HepG2 (cell line): ENCODE measurements at regions not wholly inside any gene's neighbourhood (a gene's known extent, or its start where the extent isn't known, plus 50 kb on each side); places are given as distances from the start of the nearest gene placed in this dataset.

Source experiments
- ARID3A ChIP-seq: IDR thresholded peaks from 2 replicates; pipeline ENCODE4 v1.6.1; 2012; ENCODE audit warnings: low read depth, low read length, improper control_type of control experiment
- BCL6 ChIP-seq: IDR thresholded peaks from 2 replicates; pipeline ENCODE4 v1.6.1; 2016; ENCODE audit warnings: missing genetic modification reagents, missing compliant biosample characterization
- EHMT2 ChIP-seq: fragments of 200-600 bp; sonication (generic); IDR thresholded peaks from 2 replicates; pipeline ENCODE4 v1.7.0; 2017; ENCODE audit warnings: antibody characterized with exemption, low read depth, low read length, borderline replicate concordance
- FOXP1 ChIP-seq, 2 experiments: fragments of 450-650 bp in 1 of 2; IDR thresholded peaks; 2 replicates each; pipeline ENCODE4 v1.6.1; 2017 to 2018; ENCODE audit warnings: antibody characterized with exemption in 1 of 2
- GLMP ChIP-seq: sonication (generic); formaldehyde crosslinking; IDR thresholded peaks from 2 replicates; pipeline ENCODE4 v1.9.0; 2021; ENCODE audit warnings: missing genetic modification reagents, mild to moderate bottlenecking, borderline replicate concordance
- HDAC1 ChIP-seq: sonication (generic); formaldehyde crosslinking; IDR thresholded peaks from 2 replicates; pipeline ENCODE4 v1.5.1; 2020; ENCODE audit warnings: mild to moderate bottlenecking, missing genetic modification reagents
- HDAC2 ChIP-seq: sonication (generic); formaldehyde crosslinking; IDR thresholded peaks from 2 replicates; pipeline ENCODE4 v1.4.0; 2020; ENCODE audit warnings: missing genetic modification reagents
- HOXA3 ChIP-seq: sonication (generic); formaldehyde crosslinking; IDR thresholded peaks from 2 replicates; pipeline ENCODE4 v1.5.0; 2020; ENCODE audit warnings: missing genetic modification reagents
- MNT ChIP-seq: fragments of 450-650 bp; IDR thresholded peaks from 2 replicates; pipeline ENCODE4 v1.6.1; 2016
- NFIC ChIP-seq: IDR thresholded peaks from 2 replicates; pipeline ENCODE4 v1.6.1; 2012; ENCODE audit warnings: mild to moderate bottlenecking, low read length, inconsistent platforms
- PATZ1 ChIP-seq: sonication (generic); formaldehyde crosslinking; IDR thresholded peaks from 2 replicates; pipeline ENCODE4 v1.4.0; 2020; ENCODE audit warnings: missing genetic modification reagents
- SAP130 ChIP-seq: IDR thresholded peaks from 2 replicates; pipeline ENCODE4 v1.6.1; 2016; ENCODE audit warnings: low read depth
- SOX13 ChIP-seq, 3 experiments: fragments of 450-650 bp in 1 of 3; sonication (generic) in 1 of 3; formaldehyde crosslinking in 1 of 3; IDR thresholded peaks in 2 of 3; conservative IDR thresholded peaks in 1 of 3; 2 replicates each; pipeline versions ENCODE4 v1.5.0 to v1.6.1; 2016 to 2020; ENCODE audit warnings: antibody characterized with exemption in 1 of 3, mild to moderate bottlenecking in 1 of 3, missing compliant biosample characterization in 1 of 3, missing genetic modification reagents in 1 of 3, moderate library complexity in 1 of 3
- SOX6 ChIP-seq, 2 experiments: fragments of 450-650 bp in 1 of 2; sonication (generic) in 1 of 2; formaldehyde crosslinking in 1 of 2; IDR thresholded peaks; 2 replicates each; pipeline versions ENCODE4 v1.4.0 to v1.6.1; 2017 to 2020; ENCODE audit warnings: antibody characterized with exemption in 1 of 2, mild to moderate bottlenecking in 1 of 2, missing genetic modification reagents in 1 of 2
- THAP8 ChIP-seq: sonication (generic); formaldehyde crosslinking; IDR thresholded peaks from 2 replicates; pipeline ENCODE4 v1.5.1; 2020; ENCODE audit warnings: missing genetic modification reagents, mild to moderate bottlenecking, borderline replicate concordance
- ZBTB3 ChIP-seq: sonication (generic); formaldehyde crosslinking; IDR thresholded peaks from 2 replicates; pipeline ENCODE4 v1.4.0; 2020; ENCODE audit warnings: low read depth, mild to moderate bottlenecking, moderate library complexity, missing genetic modification reagents, borderline replicate concordance
- ZNF10 ChIP-seq: sonication (generic); formaldehyde crosslinking; IDR thresholded peaks from 2 replicates; pipeline ENCODE4 v1.4.0; 2020; ENCODE audit warnings: mild to moderate bottlenecking, low read depth, missing genetic modification reagents, borderline replicate concordance
- ZNF121 ChIP-seq: sonication (generic); formaldehyde crosslinking; IDR thresholded peaks from 2 replicates; pipeline ENCODE4 v1.5.0; 2020; ENCODE audit warnings: mild to moderate bottlenecking, missing genetic modification reagents
- ZNF264 ChIP-seq: sonication (generic); formaldehyde crosslinking; IDR thresholded peaks from 2 replicates; pipeline ENCODE4 v1.4.0; 2020; ENCODE audit warnings: missing genetic modification reagents
- ZNF432 ChIP-seq: sonication (generic); formaldehyde crosslinking; IDR thresholded peaks from 2 replicates; pipeline ENCODE4 v1.5.0; 2020; ENCODE audit warnings: missing genetic modification reagents, mild to moderate bottlenecking, borderline replicate concordance
- ZNF615 ChIP-seq: sonication (generic); formaldehyde crosslinking; IDR thresholded peaks from 2 replicates; pipeline ENCODE4 v1.5.0; 2020; ENCODE audit warnings: mild to moderate bottlenecking, missing genetic modification reagents, borderline replicate concordance
- ZNF619 ChIP-seq: sonication (generic); formaldehyde crosslinking; IDR thresholded peaks from 2 replicates; pipeline ENCODE4 v1.4.0; 2020; ENCODE audit warnings: mild to moderate bottlenecking, missing genetic modification reagents

GRCh38 chr1:111559736-111560279 lies 56.4 kb upstream of the ADORA3 start (continued):
- TF ChIP-seq ZBTB3 (CRISPR knock-in tag), result no peak
- 0 out of 2 replicates have a peak, but pooled peaks have one; percentile 28 for TF ChIP-seq BCL6
- 0 out of 2 replicates have a peak, but pooled peaks have one; percentile 37 for TF ChIP-seq HDAC1 (CRISPR knock-in tag)
- no peak for TF ChIP-seq ZNF432
- 0 out of 2 replicates have a peak, but pooled peaks have one; percentile 44 for TF ChIP-seq SOX13 (IDR thresholded peaks at IDR 0.05)
- TF ChIP-seq SOX13 (CRISPR knock-in tag; conservative IDR thresholded peaks at IDR 0.05 in 1 of 2, IDR thresholded peaks at IDR 0.05 in 1 of 2), result peak in 1 of 2 experiments; percentile 83; a peak in 2 of 4 replicates
- 0 out of 2 replicates have a peak, but pooled peaks have one; percentile 29 for TF ChIP-seq NFIC
- TF ChIP-seq FOXP1 (IDR thresholded peaks at IDR 0.05), result no peak
- TF ChIP-seq FOXP1 (CRISPR knock-in tag; IDR thresholded peaks at IDR 0.05), result peak; percentile 37; the same call in 1 of the 2 replicates
- TF ChIP-seq ZNF615 (CRISPR knock-in tag), result no peak
- TF ChIP-seq EHMT2, result peak; percentile 70; the same call in 1 of the 2 replicates
- no peak for TF ChIP-seq SOX6 (IDR thresholded peaks at IDR 0.05)
- peak; percentile 70; the same call in 1 of the 2 replicates for TF ChIP-seq SOX6 (CRISPR knock-in tag; IDR thresholded peaks at IDR 0.05)
- peak; percentile 74 for TF ChIP-seq HDAC2 (CRISPR knock-in tag)
- no peak for TF ChIP-seq ZNF264 (CRISPR knock-in tag)
- no peak for TF ChIP-seq GLMP (CRISPR knock-in tag)
- TF ChIP-seq PATZ1 (CRISPR knock-in tag), result peak; percentile 36; the same call in 1 of the 2 replicates
- TF ChIP-seq MNT, result no peak
- 0 out of 2 replicates have a peak, but pooled peaks have one; percentile 57 for TF ChIP-seq ZNF121 (CRISPR knock-in tag)
- peak; percentile 57; the same call in 1 of the 2 replicates for TF ChIP-seq ARID3A
- TF ChIP-seq THAP8, result no peak
- TF ChIP-seq ZNF10 (CRISPR knock-in tag), result no peak
- TF ChIP-seq SAP130 (CRISPR knock-in tag), result peak; percentile 42; the same call in 1 of the 2 replicates
- no peak for TF ChIP-seq ZNF619 (CRISPR knock-in tag)
- TF ChIP-seq HOXA3, result 0 out of 2 replicates have a peak, but pooled peaks have one; percentile 13
